A673 (cell line): ENCODE measurements at regions not wholly inside any gene's neighbourhood (a gene's known extent, or its start where the extent isn't known, plus 50 kb on each side); places are given as distances from the start of the nearest gene placed in this dataset.

ENCODE experiments used
- BruUV-seq: library from RNA; stranded (reverse); fragments of 400-500 nt; replicated peaks from 2 replicates; lab custom pipeline; 2021; lab: Mats Ljungman, UMichigan
- CTCF ChIA-PET: fragments of 300-600 bp; sonication (Branson Sonifier 250); formaldehyde crosslinking; loops from one replicate; lab custom pipeline; 2022; ENCODE audit warnings: antibody characterized with exemption; lab: Charles Lee
- POLR2A ChIA-PET: fragments of 300-600 bp; sonication (Branson Sonifier 250); formaldehyde crosslinking; loops from one replicate; lab custom pipeline; 2022; ENCODE audit warnings: antibody characterized with exemption; ENCODE audit not compliant: low non-redundant PET; lab: Charles Lee
- DNase-seq: peaks from one replicate; pipeline ENCODE4 v3.0.0-alpha.2; 2015; ENCODE audit warnings: low spot score
- H3K27ac ChIP-seq: fragments of 200-600 bp; sonication (generic); 2 replicates; pipeline ENCODE4 v1.5.1; 2016; ENCODE audit warnings: mixed run types, low read depth, mild to moderate bottlenecking, mixed read lengths, antibody characterized with exemption, low read length; ENCODE audit not compliant: poor library complexity, severe bottlenecking
- H3K27me3 ChIP-seq: fragments of 200-600 bp; sonication (generic); replicated peaks from 2 replicates; pipeline ENCODE4 v1.6.1; 2017; ENCODE audit warnings: mixed run types, low read depth, mild to moderate bottlenecking, mixed read lengths, antibody characterized with exemption, low read length; ENCODE audit not compliant: insufficient read depth, poor library complexity
- H3K36me3 ChIP-seq: fragments of 200-600 bp; sonication (generic); 2 replicates; pipeline ENCODE4 v1.6.1; 2016; ENCODE audit warnings: mixed run types, mild to moderate bottlenecking, mixed read lengths, antibody characterized with exemption, low read length; ENCODE audit not compliant: insufficient read depth, poor library complexity, severe bottlenecking
- H3K4me1 ChIP-seq: fragments of 200-600 bp; sonication (generic); 2 replicates; pipeline ENCODE4 v1.6.1; 2017; ENCODE audit warnings: mixed run types, mild to moderate bottlenecking, mixed read lengths, antibody characterized with exemption, low read length; ENCODE audit not compliant: insufficient read depth, poor library complexity, severe bottlenecking
- H3K4me3 ChIP-seq: fragments of 200-600 bp; sonication (generic); 2 replicates; pipeline ENCODE4 v1.5.1; 2016; ENCODE audit warnings: low read depth, mixed run types, mild to moderate bottlenecking, mixed read lengths, low read length; ENCODE audit not compliant: poor library complexity, severe bottlenecking
- H3K9me3 ChIP-seq: fragments of 200-600 bp; sonication (generic); 2 replicates; pipeline ENCODE4 v1.6.1; 2016; ENCODE audit warnings: mixed run types, low read depth, mild to moderate bottlenecking, mixed read lengths, antibody characterized with exemption, low read length; ENCODE audit not compliant: poor library complexity, severe bottlenecking
- EZH2 ChIP-seq: fragments of 200-600 bp; sonication (generic); IDR thresholded peaks from 2 replicates; pipeline ENCODE4 v1.6.1; 2017; ENCODE audit warnings: borderline replicate concordance, low read depth, mild to moderate bottlenecking, mixed read lengths, antibody characterized with exemption, low read length; ENCODE audit not compliant: poor library complexity, severe bottlenecking
- intact Hi-C: fragments of 100-400 bp; cut with micrococcal nuclease; formaldehyde crosslinking; loops from one replicate; pipeline ENCODE4 v1.10.0; 2022; ENCODE audit not compliant: unreplicated experiment
- TF ChIP-seq, protein P1 (sequence below): fragments of 300-800, 200-600 bp; sonication (generic); conservative IDR thresholded peaks from 2 replicates; pipeline ENCODE4 v1.5.1; 2017; ENCODE audit warnings: low read depth, mild to moderate bottlenecking, antibody characterized with exemption, low read length, moderate library complexity, mixed read lengths

DNA sequence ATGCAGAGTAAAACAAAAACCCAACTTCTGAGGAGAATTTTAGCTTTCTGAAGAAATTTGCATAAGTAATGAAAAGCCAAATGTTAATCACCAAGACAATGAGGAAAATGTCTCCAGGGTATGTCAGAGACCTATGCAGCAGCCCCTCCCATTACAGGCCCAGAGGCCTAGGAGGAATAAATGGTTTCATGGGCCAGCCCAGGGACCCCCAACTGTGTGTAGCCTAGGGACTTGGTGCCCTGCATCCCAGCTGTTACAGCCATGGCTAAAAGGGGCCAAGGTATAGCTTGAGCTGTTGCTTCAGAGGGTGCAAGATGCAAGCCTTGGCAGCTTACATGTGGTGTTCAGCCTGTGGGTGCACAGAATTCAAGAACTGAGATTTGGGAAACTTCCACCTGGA, 1256.9 kb upstream of the PIK3C3 start:
- ChIA-PET POLR2A (no interaction called here), CTCF (no interaction called here)
- Histone ChIP-seq H3K4me3 (no peak overlapping the region), H3K27ac (no peak overlapping the region), H3K9me3 (no peaks in the 10 kb centered on the region), H3K27me3 (no peaks in the 10 kb centered on the region), H3K4me1 (no peaks in the 10 kb centered on the region), H3K36me3 (no peaks in the 10 kb centered on the region)
- no peak for TF ChIP-seq EZH2
- TF ChIP-seq, protein P1, sequence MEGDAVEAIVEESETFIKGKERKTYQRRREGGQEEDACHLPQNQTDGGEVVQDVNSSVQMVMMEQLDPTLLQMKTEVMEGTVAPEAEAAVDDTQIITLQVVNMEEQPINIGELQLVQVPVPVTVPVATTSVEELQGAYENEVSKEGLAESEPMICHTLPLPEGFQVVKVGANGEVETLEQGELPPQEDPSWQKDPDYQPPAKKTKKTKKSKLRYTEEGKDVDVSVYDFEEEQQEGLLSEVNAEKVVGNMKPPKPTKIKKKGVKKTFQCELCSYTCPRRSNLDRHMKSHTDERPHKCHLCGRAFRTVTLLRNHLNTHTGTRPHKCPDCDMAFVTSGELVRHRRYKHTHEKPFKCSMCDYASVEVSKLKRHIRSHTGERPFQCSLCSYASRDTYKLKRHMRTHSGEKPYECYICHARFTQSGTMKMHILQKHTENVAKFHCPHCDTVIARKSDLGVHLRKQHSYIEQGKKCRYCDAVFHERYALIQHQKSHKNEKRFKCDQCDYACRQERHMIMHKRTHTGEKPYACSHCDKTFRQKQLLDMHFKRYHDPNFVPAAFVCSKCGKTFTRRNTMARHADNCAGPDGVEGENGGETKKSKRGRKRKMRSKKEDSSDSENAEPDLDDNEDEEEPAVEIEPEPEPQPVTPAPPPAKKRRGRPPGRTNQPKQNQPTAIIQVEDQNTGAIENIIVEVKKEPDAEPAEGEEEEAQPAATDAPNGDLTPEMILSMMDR: no peak
- BruUV-seq: no TSS peak
- DNase-seq: no peak
- intact Hi-C loops: no loop called here

DNA sequence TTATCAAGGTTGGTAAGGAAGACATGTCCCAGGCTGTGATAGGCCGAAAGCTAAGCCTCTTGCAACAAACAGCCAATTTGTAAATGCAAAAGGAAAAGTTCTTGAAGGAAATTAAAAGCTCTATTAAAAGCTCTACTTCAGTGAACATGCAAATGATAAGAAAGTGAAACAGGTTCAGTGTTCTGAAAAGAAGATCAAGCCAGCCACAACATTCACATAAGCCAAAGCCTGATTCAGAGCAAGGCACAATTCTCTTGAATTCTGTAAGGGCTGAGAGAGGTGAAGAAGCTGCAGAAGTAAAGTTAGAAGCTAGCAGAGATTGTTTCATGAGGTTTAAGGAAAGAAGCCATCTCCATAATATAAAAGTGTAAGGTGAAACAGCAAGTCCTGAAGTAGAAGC, 1259.5 kb upstream of the PIK3C3 start:
- ChIA-PET POLR2A (no interaction called here), CTCF (no interaction called here)
- BruUV-seq: no TSS peak
- no peaks in the 10 kb centered on the region for H3K36me3 ChIP-seq
- H3K27me3 ChIP-seq: no peaks in the 10 kb centered on the region
- H3K27ac ChIP-seq: no peak overlapping the region
- no peak for DNase-seq
- H3K4me3 ChIP-seq: no peak overlapping the region
- H3K4me1 ChIP-seq: no peaks in the 10 kb centered on the region
- TF ChIP-seq, protein P1: no peak
- TF ChIP-seq EZH2: no peak
- H3K9me3 ChIP-seq: no peaks in the 10 kb centered on the region
- intact Hi-C loops: no loop called here

DNA sequence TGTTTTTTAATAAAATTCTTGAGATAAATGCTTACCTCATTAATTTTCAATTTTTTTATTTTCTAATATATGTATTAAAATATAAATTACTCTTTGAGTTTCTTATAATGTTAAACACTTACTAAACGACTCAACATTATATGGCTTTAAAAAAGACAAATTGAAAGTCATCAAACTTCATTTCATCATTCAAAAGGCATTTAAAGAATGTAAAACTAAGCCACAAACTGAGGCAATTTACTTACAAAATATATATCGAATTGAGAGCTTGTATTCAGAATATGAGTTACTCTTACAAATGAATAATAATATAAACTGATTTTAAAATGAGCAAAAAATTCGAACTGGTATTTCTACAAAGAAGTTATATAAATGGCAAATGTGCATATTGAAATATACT, 1262.2 kb upstream of the PIK3C3 start:
- H3K27ac ChIP-seq: no peak overlapping the region
- H3K9me3 ChIP-seq: no peaks in the 10 kb centered on the region
- no peak for TF ChIP-seq EZH2
- TF ChIP-seq, protein P1: no peak
- CTCF ChIA-PET: no interaction called here
- no peak for DNase-seq
- no peaks in the 10 kb centered on the region for H3K36me3 ChIP-seq
- H3K4me1 ChIP-seq: no peaks in the 10 kb centered on the region
- no TSS peak for BruUV-seq
- intact Hi-C loops: no loop called here
- no peak overlapping the region for H3K4me3 ChIP-seq
- POLR2A ChIA-PET: no interaction called here
- no peaks in the 10 kb centered on the region for H3K27me3 ChIP-seq
